ENCODE measurements at regions not wholly inside any gene's neighbourhood (a gene's known extent, or its start where the extent isn't known, plus 50 kb on each side); places are given as distances from the start of the nearest gene placed in this dataset.
A peak's percentile ranks its signal among the peaks of the same experiment; 100 is the strongest.

- TF ChIP-seq CTCF (IDR thresholded peaks at IDR 0.05; ENCODE audit: insufficient read depth, low read length): peak; percentile 21
- TF ChIP-seq GABPA (IDR thresholded peaks at IDR 0.05; ENCODE audit: low read depth): no peak
- Histone ChIP-seq H3K4me3 (replicated peaks; ENCODE audit: insufficient read depth, low read length) (no peak overlapping the region), H3K27me3 (ENCODE audit: insufficient read depth, poor library complexity, severe bottlenecking) (no peaks in the 10 kb centered on the region), H3K27ac (replicated peaks) (no peak overlapping the region)
- DNase-seq (ENCODE audit: low read depth in 1 of 2, low spot score in 1 of 2): peak; percentile 29 to 34
Observed at GRCh38 chr5:86880785-86881492, 263.2 kb downstream of the COX7C start.

- Histone ChIP-seq H3K27me3 (ENCODE audit: insufficient read depth, poor library complexity, severe bottlenecking) (no peaks in the 10 kb centered on the region), H3K27ac (replicated peaks) (no peak overlapping the region), H3K4me3 (replicated peaks; ENCODE audit: insufficient read depth, low read length) (no peak overlapping the region)
- DNase-seq (ENCODE audit: low read depth in 1 of 2, low spot score in 1 of 2): no peak
- TF ChIP-seq REST (IDR thresholded peaks at IDR 0.05; ENCODE audit: insufficient replicate concordance, low read depth) (no peak), POLR2AphosphoS5 (IDR thresholded peaks at IDR 0.05; ENCODE audit: low read depth) (no peak), SPI1 (IDR thresholded peaks at IDR 0.05; ENCODE audit: borderline replicate concordance, low read depth) (no peak), CTCF (IDR thresholded peaks at IDR 0.05; ENCODE audit: insufficient read depth, low read length) (no peak), GABPA (IDR thresholded peaks at IDR 0.05; ENCODE audit: low read depth) (no peak)
Observed at GRCh38 chr5:86881493-86882090, 263.9 kb downstream of the COX7C start.

- H3K27ac ChIP-seq (replicated peaks): no peak overlapping the region
- H3K4me3 ChIP-seq (replicated peaks; ENCODE audit: insufficient read depth, low read length): no peak overlapping the region
- no peak for TF ChIP-seq CTCF (IDR thresholded peaks at IDR 0.05; ENCODE audit: insufficient read depth, low read length)
- TF ChIP-seq POLR2AphosphoS5 (IDR thresholded peaks at IDR 0.05; ENCODE audit: low read depth): no peak
- no peak for TF ChIP-seq GABPA (IDR thresholded peaks at IDR 0.05; ENCODE audit: low read depth)
- no peak for TF ChIP-seq REST (IDR thresholded peaks at IDR 0.05; ENCODE audit: insufficient replicate concordance, low read depth)
- no peak for DNase-seq (ENCODE audit: low read depth in 1 of 2, low spot score in 1 of 2)
- no peaks in the 10 kb centered on the region for H3K27me3 ChIP-seq (ENCODE audit: insufficient read depth, poor library complexity, severe bottlenecking)
Observed at GRCh38 chr5:86884608-86885007, 266.9 kb downstream of the COX7C start.

GRCh38 chr5:86885011-86885410 lies 267.3 kb downstream of the COX7C start:
- Histone ChIP-seq H3K27ac (replicated peaks) (no peak overlapping the region), H3K4me3 (replicated peaks; ENCODE audit: insufficient read depth, low read length) (no peak overlapping the region), H3K27me3 (ENCODE audit: insufficient read depth, poor library complexity, severe bottlenecking) (no peaks in the 10 kb centered on the region)
- TF ChIP-seq POLR2AphosphoS5 (IDR thresholded peaks at IDR 0.05; ENCODE audit: low read depth) (no peak), CTCF (IDR thresholded peaks at IDR 0.05; ENCODE audit: insufficient read depth, low read length) (no peak), GABPA (IDR thresholded peaks at IDR 0.05; ENCODE audit: low read depth) (no peak), REST (IDR thresholded peaks at IDR 0.05; ENCODE audit: insufficient replicate concordance, low read depth) (no peak), SPI1 (IDR thresholded peaks at IDR 0.05; ENCODE audit: borderline replicate concordance, low read depth) (no peak)
- DNase-seq (ENCODE audit: low read depth in 1 of 2, low spot score in 1 of 2): no peak

Measured in HL-60 (cell line).